Fibroblast of skin of left biceps (primary cell): ENCODE measurements at regions not wholly inside any gene's neighbourhood (a gene's known extent, or its start where the extent isn't known, plus 50 kb on each side); places are given as distances from the start of the nearest gene placed in this dataset.
"Not testable (repeated sequence)": the region's sequence is repeated elsewhere in the genome, so short reads cannot be mapped to it uniquely, and the experiment has no call there.

Experiments used
- DNase-seq, 2 experiments: peaks; one replicate each; pipeline ENCODE4 v3.0.0-alpha.2; 2013; ENCODE audit warnings: low read depth in 2 of 2

GRCh38 chr2:207409517-207409916 is 120.2 kb upstream of the CREB1 start:
- no peak for DNase-seq

- no peak for DNase-seq
These were observed 116.9 kb upstream of the CREB1 start for GRCh38 chr2:207412787-207413310.

DNA sequence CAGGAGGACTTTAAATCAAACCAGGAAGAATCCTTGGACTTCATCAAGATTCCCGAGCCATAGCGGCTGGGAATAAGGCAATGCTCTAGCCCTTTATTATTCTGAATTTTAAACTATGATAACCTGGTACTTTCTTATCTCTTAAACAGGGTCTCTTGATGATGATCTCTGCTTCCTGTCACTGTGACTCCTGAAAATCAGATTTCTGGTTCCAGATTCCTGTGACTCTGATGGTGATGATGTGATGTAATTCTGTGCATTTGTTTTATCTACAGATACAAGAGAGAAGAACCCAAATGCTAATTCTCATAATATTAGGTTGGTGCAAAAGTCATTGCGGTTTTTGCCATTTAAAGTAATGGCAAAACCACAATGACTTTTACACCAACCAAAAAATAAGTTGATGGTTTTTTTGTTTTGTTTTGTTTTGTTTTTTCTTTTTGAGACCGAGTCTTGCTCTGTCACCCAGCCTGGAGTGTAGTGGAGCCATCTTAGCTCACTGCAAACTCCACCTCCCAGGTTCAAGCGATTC is 116.3 kb upstream of the CREB1 start:
- no peak for DNase-seq

- no peak for DNase-seq
These were observed 113.7 kb upstream of the CREB1 start for GRCh38 chr2:207416111-207416510.

GRCh38 chr2:207416900-207417299 is 112.9 kb upstream of the CREB1 start:
- DNase-seq, result no peak

GRCh38 chr2:207417301-207417718 is 112.5 kb upstream of the CREB1 start:
- no peak for DNase-seq

DNA sequence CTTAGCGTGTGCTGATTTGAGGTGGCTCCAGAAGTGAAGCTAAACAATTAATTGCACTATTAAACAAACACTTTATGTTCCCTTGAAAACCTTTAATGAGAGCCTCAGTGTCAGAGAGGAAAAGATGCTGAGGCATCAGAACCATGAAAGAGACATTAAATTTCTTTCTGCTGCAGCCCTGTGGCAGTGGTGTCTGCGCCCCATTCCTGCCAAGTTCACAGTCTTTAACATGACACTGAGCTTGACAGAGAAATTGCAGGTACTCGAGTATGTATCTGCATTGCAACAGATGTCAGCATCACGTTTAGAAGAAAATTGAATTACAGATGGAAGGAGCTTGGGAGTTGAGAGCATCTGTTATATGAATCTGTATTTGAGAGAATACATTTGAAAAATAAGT is 111.3 kb upstream of the CREB1 start:
- DNase-seq, result no peak

DNA sequence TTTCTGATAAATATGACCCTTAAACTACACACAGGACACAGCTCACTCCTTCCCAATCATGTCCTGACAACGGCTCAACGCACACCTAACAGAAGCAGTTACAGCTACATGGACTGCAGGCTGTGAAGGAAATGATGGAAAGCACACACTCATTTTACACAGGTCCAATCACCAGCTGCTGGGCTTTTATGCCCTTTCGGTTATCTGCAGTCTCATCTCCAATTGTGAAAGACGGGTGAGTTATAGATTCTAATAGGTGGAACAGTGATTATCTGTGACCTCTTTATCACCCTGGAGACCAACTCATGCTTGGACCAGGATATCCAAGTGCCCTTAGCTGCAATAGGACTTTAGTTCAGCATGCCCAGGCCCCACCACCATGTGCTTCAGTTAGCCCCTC is 110.4 kb upstream of the CREB1 start:
- DNase-seq, result no peak

DNA sequence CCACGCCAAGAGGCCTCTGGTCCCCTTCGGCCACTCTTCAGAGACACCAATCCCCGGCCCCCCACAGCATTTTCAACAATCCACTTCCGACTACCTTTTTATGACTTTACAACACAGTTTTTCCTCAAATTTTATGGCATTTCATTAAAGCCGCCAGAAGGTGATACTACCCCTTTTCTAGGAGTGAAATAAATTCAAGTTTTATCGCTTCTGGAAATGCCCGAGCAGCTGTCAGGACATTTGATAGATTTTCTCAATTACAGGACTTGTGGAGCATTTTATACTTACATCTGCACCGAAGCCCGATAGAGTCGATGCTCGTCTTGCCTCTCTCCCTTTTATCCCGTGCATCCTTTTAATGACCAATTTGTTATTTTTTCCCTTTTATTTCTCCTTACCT is 108.1 kb upstream of the CREB1 start:
- DNase-seq, result no peak

DNA sequence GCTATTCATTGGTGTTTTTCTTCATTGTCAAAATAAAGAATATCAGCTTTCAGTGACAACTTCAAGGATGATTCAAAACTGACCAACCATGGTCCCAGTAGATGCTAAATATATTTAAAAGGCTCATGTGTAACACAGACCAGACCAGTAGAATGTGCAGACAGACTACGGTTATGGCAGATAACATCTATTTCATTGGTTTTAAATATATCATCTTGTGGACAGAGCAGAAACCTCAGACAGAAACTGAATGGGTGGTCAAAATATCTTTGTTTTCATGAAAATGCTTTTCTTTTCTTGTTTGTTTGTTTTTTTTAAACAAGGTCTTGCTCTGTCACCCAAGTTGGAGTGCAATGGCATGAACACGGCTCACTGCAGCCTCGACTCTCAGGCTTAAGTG is 107.4 kb upstream of the CREB1 start:
- no peak for DNase-seq

- DNase-seq, result peak; percentile 76 to 78
These were observed 105.9 kb upstream of the CREB1 start for GRCh38 chr2:207423886-207424285.

GRCh38 chr2:207427986-207428385 is 101.8 kb upstream of the CREB1 start:
- peak; percentile 12 to 19 for DNase-seq

GRCh38 chr2:207428573-207428972 is 101.2 kb upstream of the CREB1 start:
- no peak for DNase-seq

DNA sequence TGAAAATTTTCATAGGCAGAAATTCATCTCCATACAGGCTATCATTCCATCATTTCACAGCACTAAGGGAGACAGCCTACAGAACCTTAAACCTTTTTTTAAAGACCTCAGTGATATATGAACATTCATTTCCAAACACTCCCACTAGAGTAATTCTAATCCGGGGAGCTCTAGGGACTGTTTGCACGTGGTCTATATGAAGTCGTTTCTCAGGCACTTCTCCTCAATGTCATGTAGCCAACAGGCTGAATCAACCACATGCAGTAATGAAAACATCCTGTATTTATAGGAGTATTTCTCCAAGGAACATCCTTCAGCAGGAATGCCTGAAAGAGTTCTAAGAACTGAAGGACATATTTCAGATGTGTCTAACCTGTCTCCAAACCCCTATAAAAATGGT is 97.3 kb upstream of the CREB1 start:
- DNase-seq, result peak; percentile 56 to 63

GRCh38 chr2:207434306-207434705 is 95.5 kb upstream of the CREB1 start:
- DNase-seq, result no peak

GRCh38 chr2:207434899-207435465 is 94.8 kb upstream of the CREB1 start:
- DNase-seq, result peak; percentile 38 to 40

- DNase-seq, result no peak
These were observed 92.6 kb upstream of the CREB1 start for GRCh38 chr2:207437136-207437523.

GRCh38 chr2:207437524-207438143 is 92.1 kb upstream of the CREB1 start:
- DNase-seq, result no peak

GRCh38 chr2:207438414-207439126 is 91.2 kb upstream of the CREB1 start:
- DNase-seq, result no peak

DNA sequence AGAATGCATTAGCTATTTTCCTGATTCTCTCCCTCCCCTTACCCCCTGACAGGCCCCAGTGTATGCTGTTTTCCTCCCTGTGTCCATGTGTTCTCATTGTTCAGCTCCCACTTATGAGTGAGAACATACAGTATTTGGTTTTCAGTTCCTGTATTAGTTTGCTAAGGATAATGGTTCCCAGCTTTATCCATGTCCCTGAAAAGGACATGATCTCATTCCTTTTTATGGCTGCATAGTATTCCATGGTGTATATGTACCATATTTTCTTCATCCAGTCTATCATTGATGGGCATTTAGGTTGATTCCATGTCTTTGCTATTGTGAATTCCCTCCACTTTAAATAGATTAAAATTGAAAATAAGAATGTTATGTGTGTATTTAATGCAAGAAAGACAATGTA is 89.9 kb upstream of the CREB1 start:
- DNase-seq, result not testable (repeated sequence)

GRCh38 chr2:207444756-207445155 is 85.0 kb upstream of the CREB1 start:
- DNase-seq, result no peak

- no peak for DNase-seq
These were observed 83.1 kb upstream of the CREB1 start for GRCh38 chr2:207446653-207447052.

- no peak for DNase-seq
These were observed 81.8 kb upstream of the CREB1 start for GRCh38 chr2:207448006-207448405.
